H1 (cell line): ENCODE measurements at regions not wholly inside any gene's neighbourhood (a gene's known extent, or its start where the extent isn't known, plus 50 kb on each side); places are given as distances from the start of the nearest gene placed in this dataset.

Experiments
- CTCF ChIA-PET: fragments of 300-600 bp; sonication (Branson Sonifier 250); formaldehyde crosslinking; loops from one replicate; lab custom pipeline; 2021; ENCODE audit not compliant: partially characterized antibody; lab: Charles Lee
- POLR2A ChIA-PET: fragments of 300-600 bp; sonication (Branson Sonifier 250); formaldehyde crosslinking; loops from one replicate; lab custom pipeline; 2021; ENCODE audit warnings: inconsistent platforms; ENCODE audit not compliant: partially characterized antibody; lab: Charles Lee
- DNase-seq, 2 experiments: peaks; one replicate each; pipeline versions ENCODE4 v3.0.0 to v3.0.0-alpha.2; 2010 to 2022; ENCODE audit warnings: low spot score in 2 of 2, low read depth in 1 of 2, mixed read lengths in 1 of 2
- FAIRE-seq: peaks from 2 replicates; lab custom pipeline; 2011; peaks lifted over from hg19 to GRCh38; lab: Jason Lieb, UNC
- H2AFZ ChIP-seq: 2 replicates; pipeline ENCODE4 v1.8.1; 2012; ENCODE audit warnings: low read length, inconsistent platforms
- H2AK5ac ChIP-seq: 2 replicates; pipeline ENCODE4 v1.6.1; 2013; ENCODE audit warnings: low read depth, low read length
- H2BK120ac ChIP-seq: replicated peaks from 2 replicates; pipeline ENCODE3; 2013; ENCODE audit warnings: low read depth, low read length, inconsistent platforms
- H2BK12ac ChIP-seq: 2 replicates; pipeline ENCODE4 v1.6.1; 2013; ENCODE audit warnings: low read depth, low read length
- H2BK15ac ChIP-seq: 2 replicates; pipeline ENCODE4 v1.6.1; 2013; ENCODE audit warnings: low read length
- H2BK20ac ChIP-seq: 2 replicates; pipeline ENCODE4 v1.6.1; 2013; ENCODE audit warnings: low read length
- H2BK5ac ChIP-seq: 2 replicates; pipeline ENCODE4 v1.6.1; 2013; ENCODE audit warnings: low read depth, low read length
- H3K14ac ChIP-seq: 2 replicates; pipeline ENCODE4 v1.6.1; 2013; ENCODE audit warnings: inconsistent platforms; ENCODE audit not compliant: insufficient read length
- H3K18ac ChIP-seq: 2 replicates; pipeline ENCODE4 v1.6.1; 2013; ENCODE audit warnings: low read length; ENCODE audit errors: extremely low read depth
- H3K23ac ChIP-seq: 2 replicates; pipeline ENCODE4 v1.6.1; 2013; ENCODE audit warnings: inconsistent platforms; ENCODE audit not compliant: insufficient read length
- H3K23me2 ChIP-seq: 2 replicates; pipeline ENCODE4 v1.6.1; 2013; ENCODE audit warnings: low read depth, low read length
- H3K27ac ChIP-seq: 2 replicates; pipeline ENCODE4 v1.6.1; 2011; ENCODE audit warnings: low read depth, low read length, inconsistent platforms
- H3K27me3 ChIP-seq, 4 experiments: replicated peaks in 1 of 4; 1 replicate in 1 of 4; 2 replicates in 3 of 4; pipeline versions ENCODE4 v1.6.1 to v1.8.1; 2011 to 2013; ENCODE audit warnings: low read length in 3 of 4, mild to moderate bottlenecking in 3 of 4, inconsistent platforms in 2 of 4, mixed read lengths in 2 of 4, moderate library complexity in 1 of 4; ENCODE audit not compliant: control insufficient read depth in 3 of 4, insufficient read depth in 3 of 4; ENCODE audit errors: extremely low read depth in 1 of 4
- H3K36me3 ChIP-seq, 4 experiments: 2 replicates each; pipeline versions ENCODE4 v1.6.1 to v1.8.1; 2011 to 2013; ENCODE audit warnings: mild to moderate bottlenecking in 4 of 4, low read length in 3 of 4, moderate library complexity in 2 of 4, control low read depth in 1 of 4, inconsistent platforms in 1 of 4; ENCODE audit not compliant: insufficient read depth in 4 of 4, control insufficient read depth in 2 of 4
- H3K4ac ChIP-seq: replicated peaks from 2 replicates; pipeline ENCODE3; 2013; ENCODE audit warnings: low read length, low read depth, mixed read lengths, inconsistent platforms; ENCODE audit not compliant: insufficient read length
- H3K4me1 ChIP-seq, 4 experiments: replicated peaks in 1 of 4; 1 replicate in 1 of 4; 2 replicates in 3 of 4; pipeline versions ENCODE4 v1.6.1 to v1.8.1; 2011 to 2013; ENCODE audit warnings: low read length in 3 of 4, inconsistent platforms in 2 of 4, mixed read lengths in 1 of 4; ENCODE audit not compliant: insufficient read depth in 4 of 4, control insufficient read depth in 3 of 4
- H3K4me2 ChIP-seq, 2 experiments: 2 replicates each; pipeline versions ENCODE4 v1.6.1 to v1.8.1; 2011 to 2013; ENCODE audit warnings: low read depth in 2 of 2, low read length in 2 of 2, control low read depth in 1 of 2, inconsistent platforms in 1 of 2, mild to moderate bottlenecking in 1 of 2; ENCODE audit not compliant: insufficient read depth in 1 of 2
- H3K4me3 ChIP-seq, 4 experiments: fragments of 200-600, 300-600 bp in 1 of 4; sonication (generic), shearing (Covaris generic), sonication (Bioruptor Twin) in 1 of 4; 2 replicates each; pipeline versions ENCODE4 v1.5.1 to v1.8.1; 2011 to 2016; ENCODE audit warnings: low read length in 4 of 4, low read depth in 3 of 4, control low read depth in 2 of 4, inconsistent platforms in 2 of 4, mild to moderate bottlenecking in 2 of 4, mixed read lengths in 1 of 4, moderate library complexity in 1 of 4; ENCODE audit not compliant: insufficient read depth in 2 of 4; ENCODE audit errors: extremely low read depth in 1 of 4
- H3K56ac ChIP-seq: replicated peaks from 2 replicates; pipeline ENCODE3; 2013; ENCODE audit warnings: low read depth, mild to moderate bottlenecking, mixed read lengths, low read length, inconsistent platforms; ENCODE audit not compliant: insufficient read length
- H3K79me1 ChIP-seq: 2 replicates; pipeline ENCODE4 v1.6.1; 2013; ENCODE audit warnings: low read depth, low read length, control low read depth
- H3K79me2 ChIP-seq, 2 experiments: 2 replicates each; pipeline versions ENCODE4 v1.6.1 to v1.8.1; 2012 to 2013; ENCODE audit warnings: low read length in 2 of 2, mild to moderate bottlenecking in 2 of 2, inconsistent platforms in 1 of 2; ENCODE audit not compliant: insufficient read depth in 2 of 2, control insufficient read depth in 1 of 2
- H3K9ac ChIP-seq, 4 experiments: replicated peaks in 1 of 4; 1 replicate in 1 of 4; 2 replicates in 3 of 4; pipeline versions ENCODE4 v1.6.1 to v1.8.1; 2011 to 2013; ENCODE audit warnings: low read depth in 3 of 4, low read length in 3 of 4, control low read depth in 2 of 4, mild to moderate bottlenecking in 2 of 4, moderate library complexity in 2 of 4, inconsistent platforms in 1 of 4; ENCODE audit errors: extremely low read depth in 1 of 4
- H3K9me3 ChIP-seq, 2 experiments: 2 replicates each; pipeline versions ENCODE4 v1.6.1 to v1.8.1; 2012 to 2013; ENCODE audit warnings: mild to moderate bottlenecking in 2 of 2, moderate library complexity in 2 of 2, control low read depth in 1 of 2, inconsistent platforms in 1 of 2, low read depth in 1 of 2, low read length in 1 of 2, mixed read lengths in 1 of 2; ENCODE audit not compliant: insufficient read depth in 2 of 2
- H4K20me1 ChIP-seq, 2 experiments: replicated peaks in 1 of 2; 2 replicates each; pipeline versions ENCODE3 to v1.8.1; 2011 to 2013; ENCODE audit warnings: inconsistent platforms in 2 of 2, low read length in 2 of 2, mild to moderate bottlenecking in 1 of 2; ENCODE audit not compliant: insufficient read depth in 2 of 2, control insufficient read depth in 1 of 2
- H4K5ac ChIP-seq: 2 replicates; pipeline ENCODE4 v1.6.1; 2013; ENCODE audit warnings: low read length, low read depth, mixed read lengths, inconsistent platforms; ENCODE audit not compliant: insufficient read length
- H4K8ac ChIP-seq: 2 replicates; pipeline ENCODE4 v1.8.0; 2013; ENCODE audit warnings: mild to moderate bottlenecking, moderate library complexity, low read length, inconsistent platforms; ENCODE audit not compliant: insufficient read depth; ENCODE audit errors: extremely low read depth
- H4K91ac ChIP-seq: replicated peaks from 2 replicates; pipeline ENCODE3; 2013; ENCODE audit warnings: low read length, mixed read lengths, inconsistent platforms; ENCODE audit not compliant: insufficient read length
- CHD1 ChIP-seq: IDR thresholded peaks from 2 replicates; pipeline ENCODE4 v1.6.1; 2012; ENCODE audit warnings: low read depth, low read length, improper control_type of control experiment
- FOSL1 ChIP-seq: IDR thresholded peaks from 2 replicates; pipeline ENCODE4 v1.6.1; 2011; ENCODE audit warnings: mild to moderate bottlenecking, low read depth, low read length, moderate library complexity; ENCODE audit not compliant: insufficient read depth
- GABPA ChIP-seq: IDR thresholded peaks from 2 replicates; pipeline ENCODE4 v1.6.1; 2011; ENCODE audit warnings: mild to moderate bottlenecking, low read length, moderate library complexity, borderline replicate concordance; ENCODE audit not compliant: insufficient read depth
- KDM1A ChIP-seq: fragments of 200-600, 300-600 bp; sonication (generic); IDR thresholded peaks from 2 replicates; pipeline ENCODE4 v1.7.1; 2016; ENCODE audit warnings: mild to moderate bottlenecking, low read length, borderline replicate concordance
- NRF1 ChIP-seq: IDR thresholded peaks from 2 replicates; pipeline ENCODE4 v1.6.1; 2011; ENCODE audit warnings: mild to moderate bottlenecking, low read depth, low read length, improper control_type of control experiment
- PHF8 ChIP-seq: fragments of 200-600 bp; sonication (generic); conservative IDR thresholded peaks from 2 replicates; pipeline ENCODE4 v1.7.1; 2012; ENCODE audit warnings: low read depth, mild to moderate bottlenecking, inconsistent platforms, low read length, moderate library complexity
- SIN3A ChIP-seq, 2 experiments: IDR thresholded peaks in 1 of 2; conservative IDR thresholded peaks in 1 of 2; 2 replicates each; pipeline ENCODE4 v1.6.1; 2011 to 2012; ENCODE audit warnings: low read length in 2 of 2, improper control_type of control experiment in 1 of 2, low read depth in 1 of 2, mild to moderate bottlenecking in 1 of 2
- SIX5 ChIP-seq: IDR thresholded peaks from 2 replicates; pipeline ENCODE4 v1.6.1; 2011; ENCODE audit warnings: mild to moderate bottlenecking, low read depth, low read length
- TEAD4 ChIP-seq: IDR thresholded peaks from 2 replicates; pipeline ENCODE4 v1.6.1; 2012; ENCODE audit warnings: low read depth, low read length, inconsistent platforms, mixed read lengths
- WGBS, 2 experiments: shearing (Covaris generic) in 1 of 2; methylation state at CpG; one replicate each; pipeline versions ENCODE4 v1.1.6 to v1.1.7; 2013 to 2015; ENCODE audit warnings: low lambda C conversion rate in 2 of 2, mixed read lengths in 2 of 2, inconsistent platforms in 1 of 2, low coverage in 1 of 2, missing lambda C conversion rate in 1 of 2; ENCODE audit not compliant: insufficient replicate concordance in 2 of 2, insufficient coverage in 1 of 2, insufficient read length in 1 of 2; ENCODE audit errors: extremely low coverage in 1 of 2, missing lambda C conversion rate in 1 of 2; 5-methylcytosine and 5-hydroxymethylcytosine counted together

DNA sequence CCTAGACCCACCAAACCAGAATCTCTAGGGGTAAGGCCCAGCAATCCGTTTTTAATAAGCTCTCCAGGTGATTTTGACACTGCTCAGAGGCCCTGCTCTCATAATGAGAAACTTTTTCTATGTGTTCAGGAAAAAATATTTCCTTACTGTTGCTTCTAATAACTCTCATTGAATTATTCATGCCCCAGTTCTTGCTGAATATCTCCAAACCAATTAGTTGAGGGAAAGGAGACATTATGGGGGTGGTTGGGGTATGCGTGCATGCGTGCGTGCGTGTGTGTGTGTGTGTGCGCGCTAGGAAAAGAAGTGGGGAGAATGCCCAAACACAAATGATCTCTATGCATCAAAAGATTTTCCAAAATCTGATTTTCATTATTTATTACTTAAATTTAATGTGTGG lies 411.4 kb downstream of the PIK3R1 start:
- Histone ChIP-seq H3K56ac (no peak overlapping the region), H3K4me2 (no peak overlapping the region), H4K91ac (no peak overlapping the region), H2BK12ac (no peak overlapping the region), H4K5ac (no peak overlapping the region), H3K4me1 (peaks cover 0 to 6% (median 0%) of the 10 kb centered on the region in 4 experiments; a peak in 1 of 7 replicates), H3K27ac (no peak overlapping the region), H3K36me3 (no peaks in the 10 kb centered on the region), H3K9ac (no peak overlapping the region), H2BK15ac (no peak overlapping the region), H3K18ac (no peak overlapping the region), H3K14ac (no peak overlapping the region), H3K79me2 (no peaks in the 10 kb centered on the region), H2BK120ac (no peak overlapping the region), H3K9me3 (no peaks in the 10 kb centered on the region; a peak in 1 of 4 replicates), H2AK5ac (no peak overlapping the region), H2AFZ (no peak overlapping the region), H3K4me3 (no peak overlapping the region), H3K79me1 (no peaks in the 10 kb centered on the region), H2BK20ac (no peak overlapping the region), H2BK5ac (no peak overlapping the region), H3K23me2 (no peaks in the 10 kb centered on the region), H4K8ac (no peak overlapping the region), H4K20me1 (no peaks in the 10 kb centered on the region), H3K23ac (no peak overlapping the region), H3K27me3 (no peaks in the 10 kb centered on the region), H3K4ac (no peak overlapping the region)
- ChIA-PET CTCF (no interaction called here), POLR2A (no interaction called here)
- 95% methylated on average over 6 of the region's 7 CpGs; no CpG with 5 or more reads in 1 of the 2 experiments for WGBS, 2 experiments
- DNase-seq (no peak), FAIRE-seq (no peak)
- no peak for TF ChIP-seq SIN3A (conservative IDR thresholded peaks at IDR 0.05 in 1 of 2, IDR thresholded peaks at IDR 0.05 in 1 of 2; ENCODE audit: low read depth in 1 of 2, low read length in 2 of 2)
- TF ChIP-seq KDM1A, result no peak
- no peak for TF ChIP-seq FOSL1
- TF ChIP-seq TEAD4, result no peak
- no peak for TF ChIP-seq NRF1
- TF ChIP-seq CHD1, result no peak
- TF ChIP-seq PHF8, result no peak
- TF ChIP-seq SIX5, result no peak
- no peak for TF ChIP-seq GABPA
